Activated naive CD8-positive, alpha-beta T cell (primary cell): ENCODE measurements at regions not wholly inside any gene's neighbourhood (a gene's known extent, or its start where the extent isn't known, plus 50 kb on each side); places are given as distances from the start of the nearest gene placed in this dataset.
"Not testable (repeated sequence)": the region's sequence is repeated elsewhere in the genome, so short reads cannot be mapped to it uniquely, and the experiment has no call there.

Experiments
- H3K27ac Mint-ChIP-seq: one replicate; pipeline ENCODE4 v1.8.0; 2021; ENCODE audit warnings: mixed read lengths
- H3K27me3 Mint-ChIP-seq: one replicate; pipeline ENCODE4 v1.8.0; 2021; ENCODE audit warnings: mixed read lengths
- H3K36me3 Mint-ChIP-seq: one replicate; pipeline ENCODE4 v1.8.0; 2021; ENCODE audit warnings: mixed read lengths
- H3K4me1 Mint-ChIP-seq: one replicate; pipeline ENCODE4 v1.8.0; 2021; ENCODE audit warnings: low read depth, mixed read lengths
- H3K4me3 Mint-ChIP-seq: one replicate; pipeline ENCODE4 v1.8.0; 2021; ENCODE audit warnings: mild to moderate bottlenecking, mixed read lengths
- H3K9me3 Mint-ChIP-seq: one replicate; pipeline ENCODE4 v1.8.0; 2021; ENCODE audit warnings: low read depth, mixed read lengths

DNA sequence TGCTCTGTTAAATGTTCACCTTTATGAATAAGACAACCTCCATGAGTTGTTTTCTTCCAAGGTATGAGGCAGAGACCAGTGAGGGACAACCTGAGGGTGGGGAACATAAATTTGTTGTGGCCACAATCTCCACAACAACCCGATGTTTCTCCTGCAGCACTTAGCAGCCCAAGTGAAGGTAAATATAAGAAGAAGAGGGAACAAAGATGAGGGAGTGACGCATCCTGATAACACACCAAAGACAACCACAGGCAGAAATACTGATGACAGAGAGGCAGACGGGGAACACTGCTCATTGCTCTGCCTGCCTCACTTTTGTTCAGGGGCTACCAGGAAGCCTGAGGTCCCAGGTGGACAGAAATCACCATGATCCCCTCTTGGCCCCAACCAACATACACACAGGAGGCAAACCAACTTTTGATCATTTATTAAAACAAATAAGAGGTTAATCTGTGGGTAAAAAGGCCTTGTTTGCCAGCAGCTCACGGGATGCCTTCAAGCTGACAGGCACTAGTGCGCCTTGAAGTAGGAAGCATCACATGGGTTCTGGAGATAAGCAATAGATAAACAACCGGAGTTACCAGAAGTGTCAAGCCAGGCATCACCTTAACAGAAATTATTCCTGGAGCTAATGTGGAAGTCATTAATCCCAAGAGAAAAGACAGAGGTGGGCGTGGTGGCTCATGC, 104.9 kb upstream of the ALDH3B2 start:
- H3K4me3 Mint-ChIP-seq, H3K36me3 Mint-ChIP-seq, H3K9me3 Mint-ChIP-seq, H3K27ac Mint-ChIP-seq, H3K4me1 Mint-ChIP-seq: not testable (repeated sequence)
- peaks cover 12% of the 10 kb centered on the region for H3K27me3 Mint-ChIP-seq

DNA sequence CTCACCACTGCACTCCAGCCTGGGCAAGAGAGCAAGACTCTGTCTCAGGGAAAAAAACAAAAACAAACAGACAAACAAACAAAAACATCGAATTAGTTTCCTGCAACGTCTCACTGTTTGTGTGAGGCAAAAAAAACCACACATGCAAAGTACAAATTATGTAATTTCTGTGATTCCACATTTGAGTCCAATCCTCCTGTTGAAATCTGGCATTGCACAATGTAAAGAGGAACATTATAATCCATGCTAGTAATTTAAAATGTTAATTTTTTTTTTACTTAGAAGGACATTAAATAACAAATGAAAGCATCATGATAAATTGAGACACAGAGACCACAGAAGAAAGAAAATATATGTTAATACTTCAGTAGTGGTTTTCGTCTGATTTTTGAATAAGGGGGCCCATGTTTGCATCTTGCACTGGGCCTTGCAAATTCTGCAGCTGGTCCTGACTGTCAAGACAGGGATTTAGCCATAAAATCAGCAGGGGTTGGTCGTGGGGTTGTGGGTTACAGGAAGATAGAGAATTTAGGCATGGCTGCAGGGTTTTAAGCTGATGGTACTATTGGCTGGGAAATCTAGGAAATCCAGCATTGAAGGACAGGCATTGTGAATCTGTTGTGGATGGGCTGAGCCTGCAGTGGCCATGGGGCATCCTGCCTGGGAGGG, 102.6 kb upstream of the ALDH3B2 start:
- H3K27ac Mint-ChIP-seq = no peak overlapping the region
- H3K27me3 Mint-ChIP-seq = peaks cover 12% of the 10 kb centered on the region
- H3K4me3 Mint-ChIP-seq = no peak overlapping the region
- no peaks in the 10 kb centered on the region for H3K4me1 Mint-ChIP-seq
- H3K9me3 Mint-ChIP-seq = no peaks in the 10 kb centered on the region
- H3K36me3 Mint-ChIP-seq = no peaks in the 10 kb centered on the region

DNA sequence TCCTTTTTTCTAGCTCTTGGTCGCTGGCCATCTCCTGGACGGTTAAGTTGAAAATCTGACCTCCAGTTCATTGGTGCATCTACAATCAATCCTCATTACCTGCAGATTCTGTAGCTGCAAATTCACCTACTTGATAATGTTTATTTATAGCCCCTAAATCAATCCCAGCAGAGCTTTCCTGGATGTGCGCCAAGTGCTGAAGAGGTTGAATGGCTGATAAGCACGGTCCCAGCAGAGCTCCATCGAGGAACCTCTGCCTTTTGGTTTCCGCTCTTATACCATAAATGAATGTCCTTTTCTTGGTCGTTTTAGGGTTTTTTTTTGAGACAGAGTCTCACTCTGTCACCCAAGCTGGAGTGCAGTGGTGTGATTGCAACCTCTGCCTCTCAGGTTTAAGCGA, 99.8 kb upstream of the ALDH3B2 start:
- not testable (repeated sequence) for H3K4me1 Mint-ChIP-seq, H3K36me3 Mint-ChIP-seq, H3K27ac Mint-ChIP-seq, H3K9me3 Mint-ChIP-seq, H3K4me3 Mint-ChIP-seq
- H3K27me3 Mint-ChIP-seq = peaks cover 11% of the 10 kb centered on the region

DNA sequence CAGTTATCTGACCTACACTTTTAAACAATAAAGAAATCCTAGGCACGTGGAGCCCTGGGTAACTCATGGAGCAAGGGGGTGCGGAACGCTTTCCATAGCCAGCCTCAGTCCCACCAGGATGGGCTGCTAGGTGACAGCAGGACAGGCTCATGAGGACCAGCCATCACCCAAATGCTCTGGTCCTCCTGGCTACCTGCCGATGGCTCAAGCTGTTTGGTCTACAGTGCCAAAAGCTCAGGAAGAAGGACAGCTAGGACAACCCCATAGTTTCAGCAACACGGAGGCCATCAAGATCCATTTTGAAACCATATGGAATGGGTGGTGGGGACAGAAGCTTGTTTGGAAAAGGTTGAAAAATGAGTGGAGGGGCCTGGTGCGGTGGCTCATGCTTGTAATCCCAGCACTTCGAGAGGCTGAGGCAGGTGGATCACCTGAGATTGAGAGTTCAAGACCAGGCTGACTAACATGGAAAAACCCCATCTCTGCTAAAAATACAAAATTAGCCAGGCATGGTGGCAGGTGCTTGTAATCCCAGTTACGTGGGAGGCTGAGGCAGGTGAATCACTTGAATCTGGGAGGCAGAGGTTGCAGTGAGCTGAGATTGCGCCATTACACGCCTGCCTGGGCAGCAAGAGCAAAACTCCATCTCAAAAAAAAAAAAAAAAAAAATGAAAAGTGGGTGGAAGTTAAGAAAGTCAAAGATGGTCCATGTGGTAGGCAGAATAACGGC, 93.7 kb upstream of the ALDH3B2 start:
- not testable (repeated sequence) for H3K4me1 Mint-ChIP-seq, H3K9me3 Mint-ChIP-seq, H3K4me3 Mint-ChIP-seq, H3K36me3 Mint-ChIP-seq, H3K27ac Mint-ChIP-seq, H3K27me3 Mint-ChIP-seq

DNA sequence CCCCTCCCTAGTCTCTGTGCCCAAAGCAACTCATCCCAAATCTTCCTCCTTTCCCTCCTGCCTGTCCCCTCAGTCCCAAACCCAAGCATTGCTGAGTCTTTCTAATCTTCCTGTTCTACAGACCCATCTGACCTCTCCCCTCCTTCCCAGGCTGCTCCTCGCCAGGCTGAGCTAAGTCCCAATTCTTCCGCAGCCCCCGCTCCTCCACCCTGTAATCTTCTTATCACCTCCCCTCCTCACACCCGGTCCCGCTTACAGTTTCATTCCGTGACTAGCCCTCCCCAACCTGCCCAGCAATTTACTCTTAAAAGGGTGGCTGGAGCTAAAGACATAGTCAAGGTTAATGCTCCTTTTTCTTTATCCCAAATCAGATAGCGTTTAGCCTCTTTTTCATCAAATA, 86.8 kb upstream of the ALDH3B2 start:
- H3K27me3 Mint-ChIP-seq, H3K36me3 Mint-ChIP-seq, H3K9me3 Mint-ChIP-seq, H3K27ac Mint-ChIP-seq, H3K4me3 Mint-ChIP-seq, H3K4me1 Mint-ChIP-seq: not testable (repeated sequence)

DNA sequence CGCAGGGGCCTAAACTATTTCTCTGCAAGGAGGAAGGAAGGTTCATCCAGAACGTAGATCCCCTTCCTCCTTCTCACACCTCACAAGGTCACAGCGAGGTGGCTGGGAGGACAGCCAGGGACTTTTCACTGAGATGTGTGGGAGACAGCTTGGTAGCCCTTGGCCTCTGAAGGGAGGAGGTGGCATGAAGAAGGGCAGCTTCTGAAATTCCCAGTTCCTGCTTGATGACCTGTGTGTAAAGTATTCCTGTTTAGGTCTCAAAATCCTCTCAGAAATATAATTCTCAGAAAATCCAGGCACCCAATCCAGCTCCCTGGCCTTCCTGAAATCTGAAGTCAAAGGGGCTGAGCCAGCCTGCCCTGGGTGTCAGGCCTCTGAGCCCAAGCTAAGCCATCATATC, 84.9 kb upstream of the ALDH3B2 start:
- H3K27me3 Mint-ChIP-seq, H3K36me3 Mint-ChIP-seq, H3K27ac Mint-ChIP-seq, H3K9me3 Mint-ChIP-seq, H3K4me3 Mint-ChIP-seq, H3K4me1 Mint-ChIP-seq: not testable (repeated sequence)

DNA sequence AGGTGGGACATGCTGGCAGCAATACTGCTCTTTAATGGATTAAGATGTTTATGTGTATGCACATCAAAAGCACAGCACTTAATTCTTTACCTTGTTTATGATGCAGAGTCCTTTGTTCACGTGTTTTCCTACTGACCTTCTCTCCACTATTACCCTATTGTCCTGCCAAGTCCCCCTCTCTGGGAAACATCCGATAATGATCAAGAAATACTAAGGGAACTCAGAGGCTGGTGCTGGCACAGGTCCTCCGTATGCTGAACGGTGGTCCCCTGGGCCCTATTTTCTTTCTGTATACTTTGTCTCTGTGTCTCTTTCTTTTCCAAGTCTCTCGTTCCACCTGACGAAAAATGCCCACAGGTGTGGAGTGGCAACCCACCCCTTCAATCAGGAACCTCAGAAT, 84.0 kb upstream of the ALDH3B2 start:
- H3K4me3 Mint-ChIP-seq, H3K27me3 Mint-ChIP-seq, H3K36me3 Mint-ChIP-seq, H3K27ac Mint-ChIP-seq, H3K9me3 Mint-ChIP-seq, H3K4me1 Mint-ChIP-seq: not testable (repeated sequence)

DNA sequence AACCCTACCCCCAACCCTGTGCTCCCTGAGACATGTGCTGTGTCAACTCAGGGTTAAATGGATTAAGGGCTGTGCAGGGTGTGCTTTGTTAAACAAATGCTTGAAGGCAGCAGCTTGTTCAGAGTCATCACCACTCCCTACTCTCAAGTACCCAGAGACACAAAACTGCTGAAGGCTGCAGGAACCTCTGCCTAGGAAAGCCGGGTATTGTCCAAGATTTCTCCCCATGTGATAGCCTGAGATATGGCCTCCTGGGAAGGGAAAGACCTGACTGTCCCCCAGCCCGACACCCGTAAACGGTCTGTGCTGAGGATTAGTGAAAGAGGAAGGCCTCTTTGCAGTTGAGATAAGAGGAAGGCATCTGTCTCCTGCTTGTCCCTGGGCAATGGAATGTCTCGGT, 83.6 kb upstream of the ALDH3B2 start:
- H3K4me3 Mint-ChIP-seq, H3K27ac Mint-ChIP-seq, H3K9me3 Mint-ChIP-seq, H3K4me1 Mint-ChIP-seq, H3K36me3 Mint-ChIP-seq, H3K27me3 Mint-ChIP-seq: not testable (repeated sequence)

DNA sequence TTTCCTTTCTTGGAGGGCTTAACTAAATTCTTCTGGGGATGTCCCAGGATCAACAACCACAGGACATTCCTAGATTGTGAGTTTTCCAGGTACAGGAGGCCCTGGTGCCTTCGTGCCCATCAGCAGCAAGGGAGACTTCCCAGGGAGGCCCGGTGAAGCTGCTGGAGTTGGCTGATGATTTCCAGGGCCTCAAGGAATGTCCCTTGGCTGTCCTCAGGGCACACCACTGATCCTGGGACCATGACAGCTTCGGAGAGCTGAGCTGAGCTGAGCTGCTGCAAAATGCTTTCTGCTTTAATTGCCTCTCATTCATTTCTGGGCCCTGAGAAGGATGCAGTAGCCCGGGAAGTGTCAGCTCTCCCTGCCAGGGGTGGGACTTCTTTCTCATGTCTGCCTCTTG, 79.4 kb upstream of the ALDH3B2 start:
- H3K9me3 Mint-ChIP-seq, H3K4me1 Mint-ChIP-seq, H3K27me3 Mint-ChIP-seq, H3K27ac Mint-ChIP-seq, H3K36me3 Mint-ChIP-seq, H3K4me3 Mint-ChIP-seq: not testable (repeated sequence)

DNA sequence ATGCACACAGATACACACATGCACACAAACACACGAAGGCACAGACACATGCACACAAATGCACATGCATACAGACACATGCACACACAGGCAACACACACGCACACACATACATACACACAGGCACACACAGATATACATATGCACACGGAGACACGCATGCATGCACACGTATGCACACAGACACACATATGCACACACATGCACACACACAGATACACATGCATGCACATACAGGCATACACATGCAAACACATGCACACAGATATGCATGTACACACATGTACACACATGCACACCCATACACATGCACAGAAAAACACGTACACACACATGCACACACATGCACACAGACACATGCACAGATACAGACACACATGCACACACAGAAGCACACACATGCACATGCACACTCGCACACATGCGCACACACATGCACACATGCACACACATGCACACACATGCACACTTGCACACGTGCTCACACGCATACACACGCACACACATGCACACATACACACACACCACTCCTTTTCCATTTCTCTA, 70.8 kb upstream of the ALDH3B2 start:
- H3K4me1 Mint-ChIP-seq = no peaks in the 10 kb centered on the region
- peaks cover 3% of the 10 kb centered on the region for H3K27me3 Mint-ChIP-seq
- no peak overlapping the region for H3K27ac Mint-ChIP-seq
- H3K36me3 Mint-ChIP-seq = no peaks in the 10 kb centered on the region
- no peaks in the 10 kb centered on the region for H3K9me3 Mint-ChIP-seq
- H3K4me3 Mint-ChIP-seq = no peak overlapping the region

DNA sequence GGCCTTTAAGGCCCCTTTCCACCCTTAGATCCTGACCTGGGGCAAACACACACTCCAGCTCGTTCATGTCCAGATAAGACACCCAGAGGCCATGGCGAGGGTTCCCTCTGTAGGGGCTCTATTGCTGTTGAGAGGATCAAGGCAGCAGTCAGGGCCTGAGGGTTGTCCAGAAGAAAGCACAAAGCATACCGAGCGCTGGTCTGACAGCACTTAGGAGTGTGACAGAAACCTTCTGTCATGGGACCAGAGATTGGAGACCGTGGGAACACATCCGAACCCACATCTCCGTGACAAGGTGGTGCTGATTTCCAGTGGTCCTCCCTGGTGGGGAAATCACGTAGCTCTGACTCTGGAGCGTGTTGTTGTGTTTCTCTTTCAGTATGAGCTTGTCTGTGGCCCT, 69.8 kb upstream of the ALDH3B2 start:
- not testable (repeated sequence) for H3K27ac Mint-ChIP-seq, H3K4me3 Mint-ChIP-seq, H3K9me3 Mint-ChIP-seq, H3K36me3 Mint-ChIP-seq, H3K4me1 Mint-ChIP-seq, H3K27me3 Mint-ChIP-seq

DNA sequence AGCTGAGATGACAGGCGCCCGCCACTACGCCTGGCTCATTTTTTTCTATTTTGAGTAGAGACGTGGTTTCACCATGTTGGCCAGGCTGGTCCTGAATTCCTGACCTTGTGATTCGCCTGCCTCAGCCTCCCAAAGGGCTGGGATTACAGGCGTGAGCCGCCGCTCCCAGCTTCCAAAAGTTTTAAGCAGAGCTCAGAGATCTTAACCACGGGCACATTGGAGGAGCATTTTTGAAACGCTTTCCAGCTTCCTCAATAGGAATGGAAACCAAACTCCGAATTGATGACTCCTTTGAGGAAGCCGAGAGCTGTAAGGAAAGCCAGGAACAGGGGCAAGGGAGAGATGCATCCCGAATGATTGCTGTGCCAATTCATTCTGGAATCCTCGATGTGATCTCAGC, 63.8 kb upstream of the ALDH3B2 start:
- H3K9me3 Mint-ChIP-seq, H3K4me3 Mint-ChIP-seq, H3K4me1 Mint-ChIP-seq, H3K27ac Mint-ChIP-seq, H3K27me3 Mint-ChIP-seq, H3K36me3 Mint-ChIP-seq: not testable (repeated sequence)

DNA sequence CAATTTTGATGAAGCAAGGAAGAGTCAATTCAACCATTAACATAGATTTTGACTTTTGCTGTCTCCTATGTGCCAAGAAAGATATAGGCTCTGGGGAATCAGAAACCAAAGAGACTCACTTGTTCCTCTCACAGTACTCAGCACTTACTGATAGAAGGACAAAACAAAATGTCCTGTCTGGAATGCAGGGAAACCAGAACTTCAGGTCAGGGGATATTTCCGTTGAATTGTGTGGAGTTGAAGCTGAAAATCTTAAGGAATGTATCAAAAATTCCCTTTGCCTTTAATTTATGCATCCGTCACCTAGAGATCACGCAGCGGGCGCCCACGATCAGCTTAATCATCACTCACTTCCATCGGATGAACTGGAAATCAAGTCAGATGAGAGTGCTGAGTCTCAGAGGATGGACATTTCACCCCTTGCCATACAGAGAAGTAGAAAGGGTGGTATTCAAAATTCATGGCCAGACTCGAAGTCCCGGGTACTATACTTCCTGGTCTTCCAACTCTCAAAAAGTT, 63.2 kb upstream of the ALDH3B2 start:
- not testable (repeated sequence) for H3K27ac Mint-ChIP-seq, H3K4me3 Mint-ChIP-seq, H3K4me1 Mint-ChIP-seq, H3K36me3 Mint-ChIP-seq, H3K27me3 Mint-ChIP-seq, H3K9me3 Mint-ChIP-seq

DNA sequence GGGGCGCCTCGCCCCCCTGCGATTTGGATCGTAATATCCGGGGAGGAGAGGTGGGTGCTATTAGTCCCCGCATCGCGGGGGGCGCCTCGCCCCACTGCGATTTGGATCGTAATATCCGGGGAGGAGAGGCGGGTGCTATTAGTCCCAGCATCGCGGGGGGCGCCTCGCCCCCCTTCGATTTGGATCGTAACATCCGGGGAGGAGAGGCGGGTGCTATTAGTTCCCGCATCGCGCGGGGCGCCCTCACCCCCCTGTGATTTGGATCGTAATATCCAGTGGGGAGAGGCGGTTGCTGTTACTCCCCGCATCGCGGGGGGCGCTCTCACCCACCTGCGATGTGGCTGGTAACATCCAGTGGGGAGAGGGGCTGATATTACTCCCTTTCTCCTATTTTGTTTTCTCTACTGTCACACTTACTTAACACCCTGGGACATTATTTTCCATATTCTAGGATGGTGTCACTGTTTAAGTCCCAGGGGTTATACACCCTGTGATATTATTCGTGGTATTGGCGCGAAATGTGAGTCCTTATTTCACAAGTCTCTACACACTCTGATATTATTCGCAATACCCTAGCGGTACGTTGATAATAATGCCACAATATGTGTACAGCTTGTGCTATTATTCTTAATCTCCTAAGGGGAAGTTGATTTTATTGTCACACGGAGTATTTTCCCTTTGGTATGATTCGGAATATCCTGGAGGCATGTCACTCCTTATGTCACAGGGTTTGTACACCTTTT, 57.8 kb upstream of the ALDH3B2 start:
- no peaks in the 10 kb centered on the region for H3K9me3 Mint-ChIP-seq
- H3K36me3 Mint-ChIP-seq = no peaks in the 10 kb centered on the region
- peak overlapping the region; percentile 88 for H3K4me3 Mint-ChIP-seq
- H3K27me3 Mint-ChIP-seq = no peaks in the 10 kb centered on the region
- H3K27ac Mint-ChIP-seq = no peak overlapping the region
- H3K4me1 Mint-ChIP-seq = peaks cover 15% of the 10 kb centered on the region

DNA sequence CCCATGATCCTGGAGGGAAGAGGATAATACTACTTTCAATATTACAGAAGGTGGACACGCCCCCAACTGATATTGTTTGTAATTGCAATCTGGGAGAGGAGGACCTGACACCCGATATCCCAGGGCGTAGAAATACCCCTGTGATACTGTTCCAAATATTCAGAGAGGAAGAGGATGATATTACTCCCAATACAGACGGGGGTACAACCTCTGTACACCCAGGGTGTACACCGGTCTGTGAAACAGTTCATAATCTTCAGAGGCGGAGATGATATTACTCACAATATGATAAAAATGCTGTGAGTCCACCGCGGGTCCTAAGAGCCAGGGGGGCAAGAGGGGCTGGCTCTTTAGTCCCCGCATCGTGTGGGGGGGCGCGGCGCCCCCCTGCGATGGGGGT, 57.2 kb upstream of the ALDH3B2 start:
- Mint-ChIP-seq H3K27me3 (no peaks in the 10 kb centered on the region), H3K36me3 (no peaks in the 10 kb centered on the region), H3K9me3 (no peaks in the 10 kb centered on the region), H3K4me1 (peaks cover 18% of the 10 kb centered on the region), H3K27ac (peak overlapping the region; percentile 61), H3K4me3 (peak overlapping the region; percentile 88)
